ENCODE measurements at regions not wholly inside any gene's neighbourhood (a gene's known extent, or its start where the extent isn't known, plus 50 kb on each side); places are given as distances from the start of the nearest gene placed in this dataset.

DNA sequence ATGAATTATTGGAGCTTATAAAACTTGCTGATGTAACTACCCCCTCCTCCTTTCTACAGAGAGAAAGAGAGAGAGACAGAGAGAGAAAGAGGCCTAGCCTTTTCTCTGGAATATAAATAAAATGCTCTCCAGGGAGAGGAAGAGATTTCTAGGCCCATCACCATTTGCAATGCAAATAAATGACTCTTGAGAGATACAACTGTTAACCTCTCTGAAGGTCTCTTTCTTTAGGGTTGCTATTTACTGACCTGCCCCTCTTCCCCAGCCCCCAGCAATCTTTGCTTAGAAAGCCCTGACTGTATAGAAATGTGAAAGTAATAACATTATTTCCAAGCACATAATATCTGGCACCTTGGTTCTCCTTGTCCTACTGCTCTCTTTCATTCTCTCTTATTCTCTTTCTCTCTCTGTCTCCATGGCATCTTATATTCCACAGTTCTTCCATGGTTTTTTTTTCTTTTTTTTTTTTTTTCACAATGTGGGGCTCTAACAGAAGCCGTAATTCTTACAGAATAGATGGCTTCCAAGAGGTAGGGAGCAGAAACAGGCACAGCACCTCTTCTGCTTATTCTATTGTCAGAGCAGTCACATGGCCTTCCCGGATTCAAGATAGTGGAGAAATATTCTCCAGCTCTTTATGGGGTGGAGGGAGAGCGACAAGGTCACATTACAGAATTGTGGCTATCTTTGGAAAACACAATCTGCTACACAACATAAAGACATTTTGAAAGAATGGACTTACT is 1087.9 kb upstream of the NUDT12 start:
- no peak overlapping the region for H3K27ac ChIP-seq (ENCODE audit: low read length)
- peaks cover 12% of the 10 kb centered on the region for H3K9me3 ChIP-seq (ENCODE audit: control insufficient read depth, insufficient read depth, low read length)
- H3K27me3 Mint-ChIP-seq (ENCODE audit: low read depth in 2 of 2), result no peaks in the 10 kb centered on the region
- H3K4me1 ChIP-seq (ENCODE audit: control insufficient read depth, insufficient read depth, low read length), result no peaks in the 10 kb centered on the region
- H3K9me3 Mint-ChIP-seq, result peaks cover 4 to 16% of the 10 kb centered on the region in 2 donors
- no peak overlapping the region for H3K4me3 Mint-ChIP-seq
- H3K27me3 ChIP-seq (ENCODE audit: control insufficient read depth, insufficient read depth, low read length), result no peaks in the 10 kb centered on the region
- no peaks in the 10 kb centered on the region for H3K4me1 Mint-ChIP-seq
- peaks cover 11% of the 10 kb centered on the region for H3K36me3 Mint-ChIP-seq
- H3K4me3 ChIP-seq (ENCODE audit: low read length), result no peak overlapping the region
- DNase-seq (no peak), ATAC-seq (no peak)
- no peak overlapping the region for H3K27ac Mint-ChIP-seq
- no peaks in the 10 kb centered on the region for H3K36me3 ChIP-seq (ENCODE audit: control insufficient read depth, insufficient read depth, low read length)
- TF ChIP-seq, protein P1, sequence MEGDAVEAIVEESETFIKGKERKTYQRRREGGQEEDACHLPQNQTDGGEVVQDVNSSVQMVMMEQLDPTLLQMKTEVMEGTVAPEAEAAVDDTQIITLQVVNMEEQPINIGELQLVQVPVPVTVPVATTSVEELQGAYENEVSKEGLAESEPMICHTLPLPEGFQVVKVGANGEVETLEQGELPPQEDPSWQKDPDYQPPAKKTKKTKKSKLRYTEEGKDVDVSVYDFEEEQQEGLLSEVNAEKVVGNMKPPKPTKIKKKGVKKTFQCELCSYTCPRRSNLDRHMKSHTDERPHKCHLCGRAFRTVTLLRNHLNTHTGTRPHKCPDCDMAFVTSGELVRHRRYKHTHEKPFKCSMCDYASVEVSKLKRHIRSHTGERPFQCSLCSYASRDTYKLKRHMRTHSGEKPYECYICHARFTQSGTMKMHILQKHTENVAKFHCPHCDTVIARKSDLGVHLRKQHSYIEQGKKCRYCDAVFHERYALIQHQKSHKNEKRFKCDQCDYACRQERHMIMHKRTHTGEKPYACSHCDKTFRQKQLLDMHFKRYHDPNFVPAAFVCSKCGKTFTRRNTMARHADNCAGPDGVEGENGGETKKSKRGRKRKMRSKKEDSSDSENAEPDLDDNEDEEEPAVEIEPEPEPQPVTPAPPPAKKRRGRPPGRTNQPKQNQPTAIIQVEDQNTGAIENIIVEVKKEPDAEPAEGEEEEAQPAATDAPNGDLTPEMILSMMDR (IDR thresholded peaks at IDR 0.05), result no peak
- intact Hi-C loops (cut with micrococcal nuclease), result no loop called here
- 75% methylated on average over 1 of the region's 3 CpGs for WGBS (ENCODE audit: insufficient coverage)

DNA sequence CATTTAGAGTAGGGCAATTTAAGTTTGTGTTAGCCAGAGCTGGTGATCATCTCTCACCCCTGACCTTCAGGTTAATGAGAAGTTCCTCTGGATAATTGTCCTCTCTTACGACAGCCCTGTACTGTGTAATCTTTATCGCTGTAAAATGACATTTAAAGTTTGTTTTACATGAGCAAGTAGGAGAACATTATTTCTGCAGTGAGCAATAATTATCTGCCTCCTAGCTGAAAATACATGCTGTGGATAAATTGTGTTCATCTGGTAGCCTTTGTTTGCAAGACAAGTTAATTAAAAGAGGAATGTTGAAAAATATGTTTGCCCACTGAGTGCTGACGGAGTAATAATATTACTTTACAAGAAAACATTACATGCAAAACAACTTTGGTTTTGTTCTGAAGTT is 1083.8 kb upstream of the NUDT12 start:
- Mint-ChIP-seq H3K27ac (no peak overlapping the region), H3K4me1 (no peaks in the 10 kb centered on the region), H3K27me3 (ENCODE audit: low read depth in 2 of 2) (no peaks in the 10 kb centered on the region), H3K36me3 (peaks cover 6% of the 10 kb centered on the region), H3K9me3 (peaks cover 6 to 12% of the 10 kb centered on the region in 2 donors), H3K4me3 (no peak overlapping the region)
- TF ChIP-seq, protein P1 (IDR thresholded peaks at IDR 0.05), result no peak
- 100% methylated on average over 2 of the region's 3 CpGs for WGBS (ENCODE audit: insufficient coverage)
- no peak overlapping the region for H3K27ac ChIP-seq (ENCODE audit: low read length)
- H3K27me3 ChIP-seq (ENCODE audit: control insufficient read depth, insufficient read depth, low read length), result no peaks in the 10 kb centered on the region
- no peak overlapping the region for H3K4me3 ChIP-seq (ENCODE audit: low read length)
- ATAC-seq, result no peak
- no peaks in the 10 kb centered on the region for H3K4me1 ChIP-seq (ENCODE audit: control insufficient read depth, insufficient read depth, low read length)
- H3K36me3 ChIP-seq (ENCODE audit: control insufficient read depth, insufficient read depth, low read length), result no peaks in the 10 kb centered on the region
- DNase-seq, result no peak
- H3K9me3 ChIP-seq (ENCODE audit: control insufficient read depth, insufficient read depth, low read length), result no peaks in the 10 kb centered on the region
- intact Hi-C loops (cut with micrococcal nuclease), result no loop called here

DNA sequence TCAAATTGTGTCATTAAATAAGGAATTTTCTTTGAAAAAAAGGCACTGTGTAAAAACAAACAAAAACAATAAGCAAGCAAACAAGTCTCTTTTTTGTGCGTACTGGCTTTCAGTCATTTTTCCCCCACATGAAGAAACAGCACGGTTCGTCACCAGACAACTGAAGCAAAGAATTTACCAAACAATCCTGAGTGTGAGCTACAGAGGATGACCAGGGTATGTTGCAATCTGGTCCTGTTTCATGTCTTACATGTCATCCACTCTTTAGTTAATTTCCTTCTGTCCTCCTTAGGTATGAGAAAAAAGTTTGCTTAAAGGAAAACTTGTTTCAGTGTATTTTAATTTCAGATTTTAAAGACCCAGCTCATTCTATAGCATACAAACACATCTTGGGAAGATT is 1080.7 kb upstream of the NUDT12 start:
- Mint-ChIP-seq H3K9me3 (peaks cover 5 to 11% of the 10 kb centered on the region in 2 donors), H3K36me3 (no peaks in the 10 kb centered on the region), H3K27ac (no peak overlapping the region), H3K4me1 (no peaks in the 10 kb centered on the region), H3K4me3 (no peak overlapping the region), H3K27me3 (ENCODE audit: low read depth in 2 of 2) (no peaks in the 10 kb centered on the region)
- Histone ChIP-seq H3K27me3 (ENCODE audit: control insufficient read depth, insufficient read depth, low read length) (no peaks in the 10 kb centered on the region), H3K4me3 (ENCODE audit: low read length) (no peak overlapping the region), H3K36me3 (ENCODE audit: control insufficient read depth, insufficient read depth, low read length) (no peaks in the 10 kb centered on the region), H3K4me1 (ENCODE audit: control insufficient read depth, insufficient read depth, low read length) (no peaks in the 10 kb centered on the region), H3K27ac (ENCODE audit: low read length) (no peak overlapping the region), H3K9me3 (ENCODE audit: control insufficient read depth, insufficient read depth, low read length) (no peaks in the 10 kb centered on the region)
- TF ChIP-seq, protein P1 (IDR thresholded peaks at IDR 0.05), result no peak
- intact Hi-C loops (cut with micrococcal nuclease), result no loop called here
- 98% methylated on average over 3 of the region's 3 CpGs for WGBS (ENCODE audit: insufficient coverage)
- ATAC-seq (no peak), DNase-seq (no peak)

DNA sequence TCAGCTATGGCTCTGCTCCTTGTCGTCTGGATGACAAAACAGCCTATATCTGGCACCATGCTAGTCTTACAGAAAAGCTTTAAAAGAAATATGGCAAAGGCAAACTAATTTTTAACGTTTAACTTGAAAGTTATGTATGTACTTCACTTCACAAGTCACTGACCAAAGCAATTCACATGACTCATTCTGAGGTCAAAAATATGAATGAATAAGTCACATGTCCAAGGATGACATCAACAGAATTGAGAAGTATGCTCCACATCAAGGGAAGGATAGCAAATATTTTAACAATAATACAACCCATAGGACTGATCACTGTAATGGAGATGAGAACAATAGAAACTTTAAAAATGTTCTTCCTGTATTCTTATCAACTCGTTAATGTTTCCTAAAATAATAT is 1072.6 kb upstream of the NUDT12 start:
- no peaks in the 10 kb centered on the region for H3K27me3 ChIP-seq (ENCODE audit: control insufficient read depth, insufficient read depth, low read length)
- no peaks in the 10 kb centered on the region for H3K4me1 Mint-ChIP-seq
- H3K9me3 Mint-ChIP-seq, result peaks cover 6 to 7% of the 10 kb centered on the region in 2 donors
- H3K36me3 ChIP-seq (ENCODE audit: control insufficient read depth, insufficient read depth, low read length), result no peaks in the 10 kb centered on the region
- DNase-seq (no peak), ATAC-seq (no peak)
- no peaks in the 10 kb centered on the region for H3K4me1 ChIP-seq (ENCODE audit: control insufficient read depth, insufficient read depth, low read length)
- TF ChIP-seq, protein P1 (IDR thresholded peaks at IDR 0.05), result no peak
- 82% methylated on average over 2 of the region's 3 CpGs for WGBS (ENCODE audit: insufficient coverage)
- no peaks in the 10 kb centered on the region for H3K36me3 Mint-ChIP-seq
- no peak overlapping the region for H3K4me3 Mint-ChIP-seq
- intact Hi-C loops (cut with micrococcal nuclease), result no loop called here
- H3K27ac ChIP-seq (ENCODE audit: low read length), result no peak overlapping the region
- no peak overlapping the region for H3K27ac Mint-ChIP-seq
- H3K4me3 ChIP-seq (ENCODE audit: low read length), result no peak overlapping the region
- H3K27me3 Mint-ChIP-seq (ENCODE audit: low read depth in 2 of 2), result no peaks in the 10 kb centered on the region
- H3K9me3 ChIP-seq (ENCODE audit: control insufficient read depth, insufficient read depth, low read length), result peaks cover 7% of the 10 kb centered on the region

All from natural killer cell (primary cell).